Testis (tissue), 2 donors: ENCODE measurements at regions not wholly inside any gene's neighbourhood (a gene's known extent, or its start where the extent isn't known, plus 50 kb on each side); places are given as distances from the start of the nearest gene placed in this dataset.

Experiments used
- POLR2A ChIP-seq: fragments of 450-650 bp; IDR thresholded peaks from one replicate; pipeline ENCODE4 v1.6.1; 2017; ENCODE audit warnings: antibody characterized with exemption, mild to moderate bottlenecking, moderate library complexity
- TF ChIP-seq, protein P1 (sequence below), 3 experiments: fragments of 450-650 bp in 2 of 3; fragments of 200-600 bp in 1 of 3; sonication (generic) in 1 of 3; IDR thresholded peaks; one replicate each; pipeline ENCODE4 v1.5.1; 2016 to 2019; ENCODE audit warnings: antibody characterized with exemption in 3 of 3, mild to moderate bottlenecking in 2 of 3, moderate library complexity in 1 of 3

DNA sequence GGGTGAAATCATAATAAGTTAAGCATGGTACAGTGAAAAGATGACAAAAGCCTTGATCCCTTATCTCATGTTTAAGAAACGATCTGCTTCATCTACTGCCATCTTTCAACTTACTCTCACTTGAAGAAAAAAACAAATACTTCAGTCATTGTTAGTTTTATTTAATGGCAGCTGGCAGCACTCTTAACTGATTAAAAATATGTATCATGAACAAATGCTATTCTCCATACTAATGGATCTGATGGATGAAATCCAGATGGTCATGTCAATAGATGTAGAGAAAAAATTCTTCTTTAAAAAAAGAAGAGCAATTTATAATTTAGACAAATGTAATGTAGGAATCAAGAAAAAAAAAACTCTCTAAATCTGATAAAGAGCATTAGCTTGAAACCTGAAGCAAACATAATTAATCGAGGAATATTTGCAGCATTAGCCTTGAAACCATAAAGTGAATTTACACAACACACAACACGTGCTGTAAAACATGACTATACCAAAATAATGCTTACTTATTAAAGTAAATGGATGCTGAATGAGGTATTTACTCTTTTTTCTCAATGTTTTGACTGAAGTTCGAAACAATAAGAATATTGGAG, 579.0 kb upstream of the ADAMTS5 start:
- TF ChIP-seq POLR2A: no peak
- TF ChIP-seq, protein P1, sequence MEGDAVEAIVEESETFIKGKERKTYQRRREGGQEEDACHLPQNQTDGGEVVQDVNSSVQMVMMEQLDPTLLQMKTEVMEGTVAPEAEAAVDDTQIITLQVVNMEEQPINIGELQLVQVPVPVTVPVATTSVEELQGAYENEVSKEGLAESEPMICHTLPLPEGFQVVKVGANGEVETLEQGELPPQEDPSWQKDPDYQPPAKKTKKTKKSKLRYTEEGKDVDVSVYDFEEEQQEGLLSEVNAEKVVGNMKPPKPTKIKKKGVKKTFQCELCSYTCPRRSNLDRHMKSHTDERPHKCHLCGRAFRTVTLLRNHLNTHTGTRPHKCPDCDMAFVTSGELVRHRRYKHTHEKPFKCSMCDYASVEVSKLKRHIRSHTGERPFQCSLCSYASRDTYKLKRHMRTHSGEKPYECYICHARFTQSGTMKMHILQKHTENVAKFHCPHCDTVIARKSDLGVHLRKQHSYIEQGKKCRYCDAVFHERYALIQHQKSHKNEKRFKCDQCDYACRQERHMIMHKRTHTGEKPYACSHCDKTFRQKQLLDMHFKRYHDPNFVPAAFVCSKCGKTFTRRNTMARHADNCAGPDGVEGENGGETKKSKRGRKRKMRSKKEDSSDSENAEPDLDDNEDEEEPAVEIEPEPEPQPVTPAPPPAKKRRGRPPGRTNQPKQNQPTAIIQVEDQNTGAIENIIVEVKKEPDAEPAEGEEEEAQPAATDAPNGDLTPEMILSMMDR (IDR thresholded peaks at IDR 0.05): no peak
